Left hindlimb (tissue), 1 donor: ENCODE measurements at regions not wholly inside any gene's neighbourhood (a gene's known extent, or its start where the extent isn't known, plus 50 kb on each side); places are given as distances from the start of the nearest gene placed in this dataset.
"Not testable (repeated sequence)": the region's sequence is repeated elsewhere in the genome, so short reads cannot be mapped to it uniquely, and the experiment has no call there.

ENCODE experiments used
- DNase-seq: peaks from one replicate; pipeline ENCODE4 v3.0.0-alpha.2; 2018

GRCh38 chr16:19980632-19981265, 92.9 kb downstream of the GPR139 start:
- no peak for DNase-seq

GRCh38 chr16:19979638-19980037, 94.1 kb downstream of the GPR139 start:
- DNase-seq, result no peak

- DNase-seq, result no peak
These were observed 90.0 kb upstream of the GPRC5B start for GRCh38 chr16:19974607-19975006.

- DNase-seq, result no peak
These were observed 87.5 kb upstream of the GPRC5B start for GRCh38 chr16:19972111-19972510.

- no peak for DNase-seq
These were observed 84.4 kb upstream of the GPRC5B start for GRCh38 chr16:19968891-19969683.

GRCh38 chr16:19967963-19968362, 83.3 kb upstream of the GPRC5B start:
- no peak for DNase-seq

- DNase-seq, result no peak
These were observed 82.9 kb upstream of the GPRC5B start for GRCh38 chr16:19967561-19967960.

GRCh38 chr16:19963301-19963700, 78.7 kb upstream of the GPRC5B start:
- DNase-seq, result peak; percentile 85

GRCh38 chr16:19960183-19960582, 75.5 kb upstream of the GPRC5B start:
- DNase-seq, result no peak

GRCh38 chr16:19959736-19960135, 75.1 kb upstream of the GPRC5B start:
- no peak for DNase-seq

- DNase-seq, result not testable (repeated sequence)
These were observed 71.2 kb upstream of the GPRC5B start for GRCh38 chr16:19955896-19956295.

GRCh38 chr16:19955084-19955483, 70.4 kb upstream of the GPRC5B start:
- not testable (repeated sequence) for DNase-seq

- DNase-seq, result no peak
These were observed 63.8 kb upstream of the GPRC5B start for GRCh38 chr16:19948186-19949104.

- no peak for DNase-seq
These were observed 61.3 kb upstream of the GPRC5B start for GRCh38 chr16:19945934-19946333.

GRCh38 chr16:19940195-19940594, 55.5 kb upstream of the GPRC5B start:
- peak; percentile 41 for DNase-seq

- DNase-seq, result peak; percentile 49
These were observed 54.9 kb upstream of the GPRC5B start for GRCh38 chr16:19939553-19939952.

GRCh38 chr16:19938536-19938935, 53.9 kb upstream of the GPRC5B start:
- DNase-seq, result no peak

- DNase-seq, result no peak
These were observed 51.8 kb upstream of the GPRC5B start for GRCh38 chr16:19936441-19936840.

- DNase-seq, result peak; percentile 75
These were observed 51.0 kb upstream of the GPRC5B start for GRCh38 chr16:19935694-19936093.
